ENCODE measurements at regions not wholly inside any gene's neighbourhood (a gene's known extent, or its start where the extent isn't known, plus 50 kb on each side); places are given as distances from the start of the nearest gene placed in this dataset.

GRCh38 chr7:131869169-131869844 is 312.9 kb upstream of the PODXL start:
- Histone ChIP-seq H3K4me3 (no peak overlapping the region), H2AFZ (ENCODE audit: low read depth, low read length) (no peak overlapping the region), H3K27ac (ENCODE audit: extremely low read depth, low read depth, low read length) (no peak overlapping the region), H3K9me3 (replicated peaks; ENCODE audit: control insufficient read depth, insufficient read depth, low read depth, low read length) (no peaks in the 10 kb centered on the region), H3K9ac (ENCODE audit: insufficient read depth in 1 of 2, low read depth in 2 of 2, low read length in 2 of 2) (no peak overlapping the region), H3K4me2 (ENCODE audit: insufficient read depth, low read length) (no peak overlapping the region), H3K27me3 (ENCODE audit: control insufficient read depth in 2 of 2, insufficient read depth in 2 of 2, low read length in 2 of 2) (no peaks in the 10 kb centered on the region; a peak in 1 of 5 replicates), H4K20me1 (replicated peaks; ENCODE audit: control insufficient read depth, insufficient read depth, low read length) (no peaks in the 10 kb centered on the region), H3K9me1 (ENCODE audit: control insufficient read depth, insufficient read depth, low read length) (no peaks in the 10 kb centered on the region), H3K79me2 (ENCODE audit: control insufficient read depth, insufficient read depth, low read length) (no peaks in the 10 kb centered on the region), H3K4me1 (replicated peaks in 1 of 2; ENCODE audit: control insufficient read depth in 2 of 2, insufficient read depth in 2 of 2, low read length in 2 of 2) (no peaks in the 10 kb centered on the region), H3K36me3 (ENCODE audit: control insufficient read depth, insufficient read depth, low read length) (no peaks in the 10 kb centered on the region)
- POLR2A ChIA-PET: no interaction called here
- 0% methylated on average over 3 of the region's 3 CpGs for WGBS (ENCODE audit: insufficient coverage, low coverage, missing lambda C conversion rate)
- no TSS peak for BruUV-seq (replicated peaks)
- DNase-seq (ENCODE audit: extremely low read depth in 1 of 4, low spot score in 3 of 4) (no peak), ATAC-seq (no peak), FAIRE-seq (no peak)
- CTCF ChIA-PET (ENCODE audit: low intra/inter-chr PET ratio): no interaction called here
- intact Hi-C loops (cut with micrococcal nuclease): no loop called here
- in situ Hi-C loops (cut with MboI): no loop called here
- no peak for TF ChIP-seq SUPT5H (IDR thresholded peaks at IDR 0.05)
- TF ChIP-seq LEF1 (IDR thresholded peaks at IDR 0.05): no peak
- TF ChIP-seq PTTG1 (tag; IDR thresholded peaks at IDR 0.05; ENCODE audit: low read depth): no peak
- no peak for TF ChIP-seq USF2 (CRISPR knock-in tag; IDR thresholded peaks at IDR 0.05)
- TF ChIP-seq TBP (optimal IDR thresholded peaks at IDR 0.05; ENCODE audit: low read depth, low read length): no peak
- TF ChIP-seq NKRF (IDR thresholded peaks at IDR 0.05; ENCODE audit: borderline replicate concordance): no peak
- TF ChIP-seq SMARCA5 (IDR thresholded peaks at IDR 0.05): no peak
- TF ChIP-seq GATAD2A (IDR thresholded peaks at IDR 0.05): no peak
- TF ChIP-seq CHAMP1 (IDR thresholded peaks at IDR 0.05): no peak
- TF ChIP-seq GTF2E2 (tag; IDR thresholded peaks at IDR 0.05): no peak
- no peak for TF ChIP-seq CREM (IDR thresholded peaks at IDR 0.05; ENCODE audit: low read depth)
- no peak for TF ChIP-seq DACH1 (IDR thresholded peaks at IDR 0.05; ENCODE audit: partially characterized antibody)
- TF ChIP-seq FOXJ2 (tag; IDR thresholded peaks at IDR 0.05): no peak
- no peak for TF ChIP-seq JUND (IDR thresholded peaks at IDR 0.05; ENCODE audit: borderline replicate concordance, low read depth, low read length)
- no peak for TF ChIP-seq JUND (tag; IDR thresholded peaks at IDR 0.05; ENCODE audit: borderline replicate concordance, low read depth, low read length)
- TF ChIP-seq GATA2 (CRISPR knock-in tag; IDR thresholded peaks at IDR 0.05): no peak
